Hematopoietic multipotent progenitor cell (in vitro differentiated cells): ENCODE measurements at regions not wholly inside any gene's neighbourhood (a gene's known extent, or its start where the extent isn't known, plus 50 kb on each side); places are given as distances from the start of the nearest gene placed in this dataset.

Experiments
- DNase-seq, 3 donors: peaks; one replicate each; pipeline ENCODE4 v3.0.0-alpha.2; 2011 to 2015; ENCODE audit warnings: low read depth in 2 of 3, low spot score in 2 of 3

GRCh38 chr4:116877069-116877468, 208.3 kb downstream of the TRAM1L1 start:
- no peak for DNase-seq

GRCh38 chr4:116872941-116873340, 212.4 kb downstream of the TRAM1L1 start:
- no peak for DNase-seq

GRCh38 chr4:116872308-116872707, 213.1 kb downstream of the TRAM1L1 start:
- no peak for DNase-seq

- DNase-seq = no peak
Observed at GRCh38 chr4:116870686-116871085, 214.7 kb downstream of the TRAM1L1 start.

GRCh38 chr4:116866106-116866505, 219.3 kb downstream of the TRAM1L1 start:
- DNase-seq = no peak

- no peak for DNase-seq
Observed at GRCh38 chr4:116862592-116862991, 222.8 kb downstream of the TRAM1L1 start.

- no peak for DNase-seq
Observed at GRCh38 chr4:116860891-116861290, 224.5 kb downstream of the TRAM1L1 start.

GRCh38 chr4:116849620-116850019, 235.8 kb downstream of the TRAM1L1 start:
- DNase-seq = no peak

GRCh38 chr4:116847616-116848015, 237.8 kb downstream of the TRAM1L1 start:
- DNase-seq = no peak

GRCh38 chr4:116839826-116840225, 245.6 kb downstream of the TRAM1L1 start:
- DNase-seq = no peak

GRCh38 chr4:116838609-116839008, 246.8 kb downstream of the TRAM1L1 start:
- DNase-seq = no peak

- no peak for DNase-seq
Observed at GRCh38 chr4:116829187-116829586, 256.2 kb downstream of the TRAM1L1 start.

GRCh38 chr4:116824172-116824571, 261.2 kb downstream of the TRAM1L1 start:
- no peak for DNase-seq

GRCh38 chr4:116811730-116812129, 273.6 kb downstream of the TRAM1L1 start:
- no peak for DNase-seq

GRCh38 chr4:116796022-116796421, 289.4 kb downstream of the TRAM1L1 start:
- DNase-seq = no peak

- DNase-seq = no peak
Observed at GRCh38 chr4:116788723-116789122, 296.7 kb downstream of the TRAM1L1 start.

- DNase-seq = no peak
Observed at GRCh38 chr4:116755051-116755450, 330.3 kb downstream of the TRAM1L1 start.

GRCh38 chr4:116752027-116752426, 333.3 kb downstream of the TRAM1L1 start:
- no peak for DNase-seq

GRCh38 chr4:116736756-116737155, 348.6 kb downstream of the TRAM1L1 start:
- no peak for DNase-seq

- DNase-seq = no peak
Observed at GRCh38 chr4:116734178-116734577, 351.2 kb downstream of the TRAM1L1 start.

- DNase-seq = peak in 2 of 3 donors; percentile 12 to 13
Observed at GRCh38 chr4:116733370-116733769, 352.0 kb downstream of the TRAM1L1 start.

GRCh38 chr4:116726523-116726922, 358.9 kb downstream of the TRAM1L1 start:
- DNase-seq = no peak

GRCh38 chr4:116724249-116724648, 361.1 kb downstream of the TRAM1L1 start:
- no peak for DNase-seq

GRCh38 chr4:116705466-116705865, 379.9 kb downstream of the TRAM1L1 start:
- DNase-seq = no peak
